ENCODE measurements at regions not wholly inside any gene's neighbourhood (a gene's known extent, or its start where the extent isn't known, plus 50 kb on each side); places are given as distances from the start of the nearest gene placed in this dataset.

DNA sequence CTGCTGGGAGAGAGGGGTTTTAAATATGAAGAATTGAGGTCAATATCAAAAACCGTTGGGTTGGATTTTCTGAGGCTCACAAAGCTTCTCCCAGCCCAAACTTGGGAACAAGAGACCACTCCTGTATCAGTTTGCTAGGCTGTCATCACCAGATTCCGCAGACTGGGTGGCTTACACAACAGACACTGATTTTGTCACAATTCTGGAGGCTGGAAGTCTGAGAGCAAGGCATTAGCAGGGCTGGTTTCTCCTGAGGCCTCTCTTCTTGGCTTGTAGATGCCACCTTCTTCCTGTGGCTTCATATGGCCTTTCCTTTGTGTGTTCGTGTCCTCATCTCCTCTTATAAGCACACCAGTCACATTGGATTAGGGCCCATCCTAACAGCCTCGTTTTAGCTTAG lies 122.9 kb upstream of the COPS8 start:
- TF ChIP-seq, protein P1, sequence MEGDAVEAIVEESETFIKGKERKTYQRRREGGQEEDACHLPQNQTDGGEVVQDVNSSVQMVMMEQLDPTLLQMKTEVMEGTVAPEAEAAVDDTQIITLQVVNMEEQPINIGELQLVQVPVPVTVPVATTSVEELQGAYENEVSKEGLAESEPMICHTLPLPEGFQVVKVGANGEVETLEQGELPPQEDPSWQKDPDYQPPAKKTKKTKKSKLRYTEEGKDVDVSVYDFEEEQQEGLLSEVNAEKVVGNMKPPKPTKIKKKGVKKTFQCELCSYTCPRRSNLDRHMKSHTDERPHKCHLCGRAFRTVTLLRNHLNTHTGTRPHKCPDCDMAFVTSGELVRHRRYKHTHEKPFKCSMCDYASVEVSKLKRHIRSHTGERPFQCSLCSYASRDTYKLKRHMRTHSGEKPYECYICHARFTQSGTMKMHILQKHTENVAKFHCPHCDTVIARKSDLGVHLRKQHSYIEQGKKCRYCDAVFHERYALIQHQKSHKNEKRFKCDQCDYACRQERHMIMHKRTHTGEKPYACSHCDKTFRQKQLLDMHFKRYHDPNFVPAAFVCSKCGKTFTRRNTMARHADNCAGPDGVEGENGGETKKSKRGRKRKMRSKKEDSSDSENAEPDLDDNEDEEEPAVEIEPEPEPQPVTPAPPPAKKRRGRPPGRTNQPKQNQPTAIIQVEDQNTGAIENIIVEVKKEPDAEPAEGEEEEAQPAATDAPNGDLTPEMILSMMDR (IDR thresholded peaks at IDR 0.05), result no peak
- no peak for TF ChIP-seq POLR2A (IDR thresholded peaks at IDR 0.05)

All from body of pancreas (tissue), 4 donors.